CD1c-positive myeloid dendritic cell (primary cell): ENCODE measurements at regions not wholly inside any gene's neighbourhood (a gene's known extent, or its start where the extent isn't known, plus 50 kb on each side); places are given as distances from the start of the nearest gene placed in this dataset.

Source experiments
- DNase-seq: peaks from one replicate; pipeline ENCODE4 v3.0.0-alpha.2; 2016; ENCODE audit errors: extremely low spot score

DNA sequence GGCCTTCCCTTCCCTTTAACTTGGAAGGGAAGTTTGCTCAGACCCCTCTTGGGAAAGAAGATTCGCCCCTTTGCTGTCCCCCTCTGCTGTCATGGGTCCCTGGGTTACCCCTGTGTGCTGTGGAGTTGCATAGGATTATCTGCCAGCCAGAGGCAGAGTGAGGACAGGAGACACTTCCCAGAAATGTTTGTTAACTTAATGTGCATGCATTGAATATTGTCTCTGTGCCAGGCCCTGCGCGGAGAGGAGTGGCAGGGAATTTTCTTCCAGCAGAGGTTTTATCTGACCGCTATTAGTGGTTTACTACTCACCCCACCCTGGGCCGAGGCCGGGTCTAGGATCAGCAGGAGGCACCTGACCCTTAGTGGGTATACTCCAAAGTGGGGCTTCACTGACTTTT is 894.8 kb downstream of the TBC1D22A start:
- no peak for DNase-seq

DNA sequence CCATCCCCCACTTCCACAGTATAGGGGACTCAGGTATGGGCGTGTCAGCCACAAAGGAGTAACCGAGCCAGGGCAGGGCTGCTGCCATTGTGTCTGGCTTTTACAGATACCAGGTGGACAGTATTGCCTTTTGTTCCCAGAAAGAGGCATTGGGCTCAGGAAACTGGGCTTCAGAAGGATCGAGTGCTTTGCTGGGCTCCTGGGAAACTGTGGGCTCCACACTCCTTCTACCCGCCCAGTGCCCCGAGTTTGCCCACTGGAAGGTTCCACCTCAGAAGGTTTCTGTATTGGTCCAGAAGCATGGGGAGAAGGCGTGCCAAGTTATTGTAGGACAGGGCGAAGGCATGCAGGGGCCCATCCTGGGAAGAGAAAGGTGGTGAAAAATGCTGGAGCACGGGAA is 894.4 kb downstream of the TBC1D22A start:
- no peak for DNase-seq

DNA sequence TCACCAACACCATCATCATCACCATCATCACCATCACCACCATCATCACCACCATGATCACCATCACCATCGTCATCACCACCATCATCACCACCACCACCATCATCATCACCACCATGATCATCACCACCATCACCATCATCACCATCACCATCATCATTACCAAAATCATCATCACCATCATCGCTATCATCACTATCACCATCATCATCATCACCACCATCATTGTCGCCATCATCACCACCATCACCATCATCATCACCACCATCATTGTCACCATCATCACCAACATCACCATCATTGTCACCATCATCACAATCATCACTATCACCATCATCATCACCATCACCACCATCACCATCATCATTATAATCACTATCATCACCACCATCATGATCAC is 893.5 kb downstream of the TBC1D22A start:
- no peak for DNase-seq

DNA sequence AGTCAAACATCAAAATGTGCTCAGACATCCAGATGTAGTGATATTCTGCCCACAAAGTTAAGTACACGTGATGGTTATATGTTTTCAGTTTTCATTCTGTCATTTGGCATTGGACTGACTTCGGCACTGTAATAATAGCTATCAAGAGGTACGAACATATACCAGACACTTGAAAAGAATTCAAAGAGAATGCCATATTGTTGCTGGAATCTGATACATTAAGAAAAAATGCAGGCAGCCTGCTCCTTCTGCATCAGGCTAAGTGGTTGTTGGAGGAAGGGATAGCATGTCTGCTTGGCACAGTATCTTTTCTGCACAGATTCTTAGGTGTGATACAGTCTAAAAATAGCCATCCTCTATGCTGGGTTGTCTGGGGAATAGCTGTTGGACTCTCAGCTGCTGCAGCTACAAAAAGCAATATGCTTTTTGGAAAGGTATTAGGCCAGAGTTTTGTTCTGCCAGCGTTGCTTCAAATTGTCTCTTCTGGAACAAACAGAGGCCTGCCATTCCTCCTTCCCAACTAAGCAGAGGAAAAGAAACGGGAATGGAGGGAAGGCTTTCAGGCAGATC is 892.6 kb downstream of the TBC1D22A start:
- DNase-seq: no peak

DNA sequence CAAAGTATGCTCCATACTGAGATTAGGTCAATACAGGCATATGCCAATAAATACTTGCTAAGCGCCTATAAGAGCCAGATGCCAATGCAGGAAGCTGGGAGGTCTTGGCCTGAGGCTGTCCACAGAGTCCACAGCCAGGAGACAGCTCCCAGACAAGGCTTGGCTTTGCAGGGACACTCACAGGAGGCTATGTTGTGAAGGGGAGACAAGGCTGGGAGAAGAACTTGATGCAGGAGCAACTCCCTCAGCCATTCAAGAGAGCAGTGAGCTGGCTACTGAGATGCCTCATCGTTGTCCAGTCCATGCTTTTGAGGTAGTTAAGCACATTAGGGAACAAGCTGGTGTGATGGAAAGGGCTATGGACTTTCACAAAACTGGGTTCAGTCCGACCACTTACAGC is 891.5 kb downstream of the TBC1D22A start:
- no peak for DNase-seq

DNA sequence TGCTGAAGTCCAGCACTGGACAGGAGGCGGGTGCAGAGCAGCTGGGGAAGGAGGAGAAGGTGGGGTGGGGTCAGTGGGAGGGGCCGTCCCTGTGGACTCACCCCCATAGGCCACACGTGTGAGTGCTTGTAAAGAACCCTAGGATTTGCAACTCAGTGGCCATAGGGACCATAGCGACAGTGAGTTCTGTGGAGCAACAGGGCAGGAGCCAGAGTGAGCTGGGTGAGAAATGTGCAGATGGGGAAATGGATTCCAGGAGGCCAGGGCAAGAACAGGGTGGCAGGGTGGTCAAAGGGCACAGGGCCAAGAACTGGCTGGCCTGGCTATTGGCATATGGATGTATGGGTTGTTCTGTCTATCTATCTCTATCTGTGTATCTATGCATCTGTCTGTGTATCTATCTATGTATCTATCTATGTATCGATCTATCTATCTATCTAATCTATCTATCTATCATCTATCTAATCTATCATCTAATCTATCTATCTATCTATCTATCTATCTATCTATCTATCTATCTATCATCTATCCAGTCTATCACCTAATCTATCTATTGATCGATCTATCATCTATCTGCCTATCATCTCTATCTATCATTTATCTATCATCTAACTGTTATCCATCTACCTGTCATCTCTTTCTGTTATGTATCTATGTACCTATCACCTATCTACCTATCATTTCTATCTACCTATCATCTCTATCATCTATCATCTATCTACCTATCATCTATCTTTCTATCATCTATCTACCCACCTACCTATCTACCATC is 889.0 kb downstream of the TBC1D22A start:
- no peak for DNase-seq

DNA sequence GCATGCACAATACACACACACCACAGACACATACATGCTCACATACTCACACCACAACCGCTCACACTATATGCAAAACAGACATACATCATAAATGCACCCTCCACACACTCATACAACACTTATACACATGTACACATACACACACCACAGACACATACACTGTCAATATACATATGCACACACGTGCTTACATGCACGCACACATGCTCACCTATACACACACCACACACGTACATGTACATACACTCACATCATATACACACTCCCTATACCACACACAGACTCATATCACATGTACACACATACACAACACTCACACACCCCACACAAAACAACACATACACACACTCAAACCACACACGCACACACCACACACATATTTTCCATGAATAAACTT is 885.3 kb downstream of the TBC1D22A start:
- no peak for DNase-seq

DNA sequence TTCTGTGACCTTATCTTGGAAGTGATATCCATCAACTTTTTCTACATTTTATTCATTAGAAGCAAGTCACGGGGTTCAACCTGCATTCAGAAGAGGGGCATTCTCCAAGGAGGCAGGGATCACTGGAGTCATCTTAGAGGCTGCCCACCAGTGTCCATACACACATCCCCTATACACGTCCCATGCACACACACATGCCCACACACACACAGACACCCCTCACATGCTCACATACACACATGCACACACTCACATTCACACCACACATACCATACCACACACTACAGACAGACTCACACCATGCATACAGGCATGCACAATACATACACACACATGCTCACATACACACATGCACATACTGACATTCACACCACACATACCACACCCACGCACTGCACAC is 884.7 kb downstream of the TBC1D22A start:
- DNase-seq: no peak

DNA sequence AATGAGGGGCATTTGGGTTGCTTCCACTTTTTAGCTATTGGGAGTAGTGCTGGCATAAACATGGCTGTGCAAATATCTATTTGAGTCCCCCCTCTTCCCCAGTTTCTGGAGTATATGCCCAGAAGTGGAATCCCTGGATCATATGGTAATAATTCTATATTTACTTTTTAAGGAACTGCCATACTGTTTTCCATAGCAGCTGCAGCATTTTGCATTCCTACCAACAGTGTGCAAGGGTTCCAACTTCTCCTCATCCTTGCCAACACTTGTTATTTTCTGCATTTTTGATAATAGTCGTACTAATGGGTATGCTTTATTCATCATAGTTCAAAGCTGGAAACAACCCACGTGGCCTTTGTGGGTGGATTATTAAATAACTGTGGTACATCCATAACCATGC is 883.5 kb downstream of the TBC1D22A start:
- no peak for DNase-seq

DNA sequence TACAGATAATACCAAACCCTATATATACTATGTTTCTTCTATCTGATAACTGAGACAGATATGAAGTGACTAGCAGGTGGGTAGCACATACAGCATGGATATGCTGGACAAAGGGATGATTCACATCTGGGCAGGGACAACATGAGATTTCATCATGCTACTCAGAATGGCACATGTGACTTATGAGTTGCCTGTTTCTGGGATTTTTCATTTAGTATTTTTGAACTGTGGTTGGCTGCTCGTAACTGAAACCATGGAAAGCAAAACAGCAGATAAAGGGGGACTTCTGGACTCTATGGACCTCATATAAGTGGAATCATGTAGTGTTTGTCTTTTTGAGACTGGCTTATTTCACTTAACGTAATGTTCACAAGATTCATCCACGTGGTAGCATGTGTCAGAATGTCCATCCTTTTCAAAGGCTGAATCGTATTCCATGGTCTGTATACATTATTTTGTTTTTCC is 883.0 kb downstream of the TBC1D22A start:
- no peak for DNase-seq

DNA sequence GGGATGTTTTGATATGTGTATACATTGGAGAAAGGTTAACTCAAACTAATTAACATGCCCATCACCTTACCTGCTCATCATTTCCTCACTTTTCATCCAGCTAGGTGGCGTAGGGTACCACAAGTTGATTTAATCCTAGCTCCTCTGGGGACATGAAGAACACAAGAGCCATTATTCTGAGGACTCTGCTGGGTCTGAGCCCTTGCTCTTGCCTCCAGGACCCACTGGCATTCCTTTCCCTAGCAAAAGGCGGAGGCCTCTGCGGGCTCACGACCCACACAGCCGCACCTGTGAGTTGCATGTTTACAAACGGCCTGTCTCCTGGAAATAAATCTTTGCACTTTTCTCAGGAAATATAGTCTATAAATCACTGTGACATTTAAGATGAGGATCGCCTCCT is 871.9 kb downstream of the TBC1D22A start:
- no peak for DNase-seq

DNA sequence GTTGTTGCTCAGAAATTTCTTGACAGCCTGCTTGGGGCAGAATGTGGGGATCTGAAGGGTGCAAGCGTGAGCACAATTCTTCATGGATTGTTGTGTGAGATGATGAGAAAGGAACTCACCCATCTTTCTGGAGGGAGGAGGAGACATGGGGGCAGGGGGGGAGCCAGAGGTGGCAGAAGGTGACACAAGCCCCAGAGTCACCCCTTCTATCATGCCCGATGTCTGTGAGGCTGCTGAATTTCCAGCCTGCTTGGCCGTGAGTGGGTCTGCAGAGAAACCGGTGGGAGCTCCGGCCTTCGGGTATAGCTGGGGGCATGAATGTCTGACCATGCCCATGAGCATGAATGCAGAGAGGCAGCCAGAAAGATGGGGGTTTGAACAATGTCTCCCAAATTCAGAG is 870.7 kb downstream of the TBC1D22A start:
- DNase-seq: no peak

DNA sequence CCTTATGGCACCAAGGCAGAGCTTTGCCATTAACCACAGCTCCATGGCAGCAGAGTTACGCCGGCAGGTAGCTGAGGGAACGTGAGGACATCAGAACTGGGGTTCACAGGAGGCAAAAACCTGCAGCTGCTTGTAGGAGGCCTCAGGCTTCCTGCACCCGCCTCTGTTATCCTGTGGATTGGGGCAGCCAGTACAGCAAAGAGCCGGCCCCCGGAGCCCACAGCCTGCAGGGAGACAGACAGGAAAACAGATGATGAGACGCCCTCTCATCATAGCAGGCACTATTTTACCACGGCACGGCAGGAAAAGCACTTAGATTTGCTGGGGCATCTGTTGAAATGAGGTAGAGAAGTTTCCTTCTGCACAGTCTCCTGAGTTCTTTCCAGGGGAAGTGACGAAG is 870.3 kb downstream of the TBC1D22A start:
- no peak for DNase-seq

DNA sequence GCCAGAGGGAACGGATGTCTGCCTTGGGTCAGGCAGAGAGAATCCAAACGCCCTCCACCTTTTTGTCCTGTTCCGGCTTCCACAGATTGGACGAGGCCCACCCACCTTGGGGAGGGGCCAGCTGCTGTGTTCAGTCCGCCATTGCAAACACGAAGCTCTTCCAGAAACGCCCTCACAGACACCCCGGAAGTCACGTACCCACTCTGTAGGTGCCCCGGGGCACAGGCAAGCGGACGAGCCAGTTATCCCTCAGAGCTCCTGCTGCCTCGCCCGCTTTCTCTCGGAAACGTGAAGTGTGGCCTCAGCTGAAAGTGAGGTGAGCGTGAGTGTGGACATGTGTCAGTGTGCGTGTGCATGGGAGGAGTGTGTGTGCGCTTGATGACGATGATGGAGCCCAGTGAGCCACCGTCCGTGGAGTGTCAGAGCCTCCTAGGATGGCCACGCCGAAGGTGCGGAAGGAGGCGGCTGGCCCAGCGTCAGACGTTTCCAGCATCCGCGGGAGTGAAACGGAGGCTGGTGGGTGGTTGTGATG is 869.2 kb downstream of the TBC1D22A start:
- no peak for DNase-seq

DNA sequence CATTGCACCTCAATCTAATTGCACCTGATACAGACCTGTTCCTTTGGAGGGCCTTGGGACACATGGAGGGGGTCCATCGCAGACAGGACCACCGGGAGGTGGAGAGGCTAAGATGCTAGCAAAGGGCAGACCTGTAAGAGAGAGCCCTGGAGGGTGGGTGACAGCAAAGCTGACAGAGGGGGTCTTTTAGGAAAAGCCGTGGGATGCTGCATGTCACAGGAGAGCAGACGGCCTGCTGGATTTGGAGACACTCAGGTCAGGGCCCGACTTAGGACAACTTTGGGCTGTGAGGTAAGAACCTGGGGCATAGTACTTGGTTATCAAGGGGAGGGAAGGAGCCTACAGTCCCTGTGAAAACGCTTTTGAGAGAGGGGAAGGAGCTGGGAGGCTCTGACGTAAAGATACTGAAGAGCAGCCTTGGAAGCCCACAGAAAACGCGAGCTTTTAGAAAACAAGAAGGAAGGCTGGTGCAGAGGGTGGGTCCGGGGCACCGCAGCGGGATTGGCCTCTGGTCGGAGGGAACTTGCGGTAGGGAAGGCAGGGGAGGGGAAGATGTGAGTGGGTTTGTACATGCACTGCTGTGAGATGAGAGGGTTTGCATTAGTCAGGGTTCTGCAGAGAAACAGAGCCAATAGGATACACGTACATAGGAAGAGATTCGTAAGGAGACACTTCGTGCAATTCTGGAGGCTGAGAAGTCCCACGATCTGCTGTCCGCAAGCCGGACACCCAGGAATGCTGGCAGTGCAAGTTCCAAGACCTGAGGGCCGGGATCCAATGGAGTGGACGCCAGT is 868.5 kb downstream of the TBC1D22A start:
- no peak for DNase-seq

DNA sequence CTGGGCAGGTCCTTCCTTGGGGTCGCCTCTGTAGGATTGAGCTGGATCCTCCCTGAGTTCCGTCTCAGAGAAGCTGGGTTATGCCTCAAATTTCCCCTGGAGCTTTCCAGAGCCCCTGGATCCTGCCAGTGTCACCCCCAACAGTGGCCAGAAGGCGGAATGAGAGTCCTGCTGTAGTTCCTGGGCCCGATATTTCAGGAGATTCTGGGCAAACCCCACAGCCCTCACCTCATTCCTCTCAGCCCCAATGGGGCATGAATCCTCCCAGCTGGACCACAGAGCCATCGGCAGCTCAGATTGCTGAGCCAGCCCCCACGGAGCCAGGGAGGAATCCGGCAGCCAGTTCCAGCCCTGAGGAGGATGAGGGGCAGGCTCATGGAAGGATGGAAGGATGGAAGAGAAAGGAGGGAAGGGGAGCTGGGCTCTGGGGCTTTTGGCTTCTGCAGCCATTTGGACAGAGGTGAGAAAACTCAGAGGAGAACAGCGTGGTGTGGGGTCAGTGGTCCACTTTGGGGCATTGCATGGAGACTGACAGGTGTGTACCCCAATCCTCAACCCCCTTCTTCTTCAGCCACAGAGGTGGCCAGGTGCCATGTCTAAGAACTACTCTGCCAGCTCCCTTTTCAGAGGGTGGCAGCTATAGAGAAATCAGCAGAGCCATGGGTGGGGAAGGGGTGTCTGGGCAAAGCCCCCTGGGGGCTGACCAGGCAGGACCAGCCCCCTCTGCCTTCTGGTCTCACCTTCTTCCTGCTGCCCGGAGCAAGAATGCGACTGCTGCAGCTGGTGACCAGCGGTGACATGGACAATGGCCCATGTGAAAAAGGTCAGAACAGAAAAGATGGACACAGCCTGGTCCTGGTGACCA is 867.6 kb downstream of the TBC1D22A start:
- DNase-seq: no peak

DNA sequence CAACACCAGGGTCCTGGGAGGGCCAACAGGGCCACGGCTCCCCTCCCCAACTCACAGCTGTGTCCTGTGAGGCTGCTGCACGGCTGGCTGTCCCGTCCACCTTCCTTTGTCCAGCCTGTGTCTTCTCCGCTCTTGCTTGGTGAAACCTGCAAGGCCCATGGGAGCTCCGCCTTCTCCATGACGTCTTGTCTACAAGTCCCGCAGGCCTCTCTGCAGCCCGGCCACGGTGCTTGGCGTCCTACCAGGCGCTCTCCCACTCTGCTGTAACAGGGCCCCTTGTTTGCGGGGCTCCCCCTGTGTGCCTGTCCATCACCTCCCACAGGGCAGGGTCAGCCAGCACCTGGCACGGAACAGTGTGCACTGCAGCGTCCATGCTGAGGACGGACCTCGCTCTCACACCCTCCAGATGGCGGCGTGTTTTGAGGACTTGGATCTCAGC is 866.8 kb downstream of the TBC1D22A start:
- DNase-seq: no peak

DNA sequence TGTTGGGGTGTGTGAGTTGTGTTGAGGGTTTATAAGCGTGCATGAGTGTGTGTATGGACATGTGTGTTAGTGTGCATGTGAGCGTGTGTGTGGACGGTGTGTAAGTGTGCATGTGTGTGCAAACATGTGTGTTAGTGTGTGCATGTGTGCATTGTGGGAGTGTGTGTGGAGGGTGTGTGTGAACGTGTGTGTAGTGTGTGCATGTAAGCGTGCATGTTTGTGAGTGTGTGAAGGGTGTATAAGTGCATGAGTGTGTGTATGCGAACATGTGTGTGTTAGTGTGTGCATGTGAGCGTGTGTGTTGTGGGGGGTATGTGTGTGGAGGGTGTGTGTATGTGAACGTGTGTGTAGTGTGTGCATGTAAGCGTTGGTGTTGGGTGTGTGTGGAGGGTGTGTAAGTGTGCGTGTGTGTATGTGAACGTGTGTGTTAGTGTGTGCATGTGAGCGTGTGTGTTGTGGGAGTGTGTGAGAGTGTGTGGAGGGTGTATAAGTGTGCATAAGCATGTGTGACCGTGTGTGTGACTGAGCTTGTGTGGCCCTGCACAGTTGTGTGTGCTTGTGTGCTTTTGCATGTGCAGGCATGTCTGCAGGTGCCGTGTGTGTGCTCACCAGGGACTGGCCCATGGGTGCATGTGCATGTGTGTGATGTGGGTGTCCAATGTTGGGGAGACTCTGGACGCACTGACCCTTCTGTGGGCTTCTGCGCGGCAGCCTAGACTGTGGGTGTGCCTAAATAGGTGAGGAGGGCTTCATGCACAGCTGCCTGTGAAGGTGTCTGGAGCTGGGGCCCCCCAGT is 866.2 kb downstream of the TBC1D22A start:
- no peak for DNase-seq

DNA sequence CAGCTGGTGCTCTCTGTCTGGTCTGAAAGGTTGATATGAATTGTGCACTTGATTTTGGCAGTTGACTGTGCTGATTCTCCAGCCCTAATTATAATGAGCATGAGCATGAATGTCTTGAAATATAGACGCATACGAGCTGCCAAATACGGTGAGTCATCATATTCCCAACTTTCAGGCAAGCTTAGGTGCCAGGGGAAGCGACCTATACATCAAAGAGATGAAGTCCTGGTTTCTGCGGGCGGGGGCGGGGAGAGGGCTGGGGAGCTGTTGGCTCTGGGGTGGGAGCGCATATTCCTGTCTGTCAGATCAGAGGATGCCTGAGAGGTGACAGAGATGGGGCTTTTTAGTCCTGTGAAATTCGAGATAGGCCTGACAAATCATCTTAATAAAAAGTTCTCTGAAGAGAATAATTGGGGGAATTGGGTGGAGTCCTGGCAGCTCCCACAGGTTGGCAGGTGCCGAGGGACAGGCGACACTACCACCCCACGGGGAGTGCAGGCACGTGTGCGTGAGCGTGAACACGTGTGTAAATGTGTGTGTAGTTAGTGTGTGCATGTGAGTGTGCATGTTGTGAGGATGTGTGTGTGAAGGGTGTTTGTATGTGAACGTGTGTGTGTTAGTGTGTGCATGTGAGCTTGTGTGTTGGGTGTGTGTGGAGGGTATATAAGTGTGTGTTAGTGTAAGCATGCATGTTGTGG is 865.3 kb downstream of the TBC1D22A start:
- no peak for DNase-seq
